GM19467 (cell line): ENCODE measurements at regions not wholly inside any gene's neighbourhood (a gene's known extent, or its start where the extent isn't known, plus 50 kb on each side); places are given as distances from the start of the nearest gene placed in this dataset.

ENCODE experiments used
- ATAC-seq: cut with Tn5 transposase; IDR thresholded peaks from one replicate; pipeline ENCODE4 v1.9.1; 2021; ENCODE audit warnings: mild to moderate bottlenecking, moderate library complexity; ENCODE audit not compliant: unreplicated experiment

- ATAC-seq = no peak
These were observed 55.1 kb upstream of the RGS4 start for GRCh38 chr1:163013826-163014600.

DNA sequence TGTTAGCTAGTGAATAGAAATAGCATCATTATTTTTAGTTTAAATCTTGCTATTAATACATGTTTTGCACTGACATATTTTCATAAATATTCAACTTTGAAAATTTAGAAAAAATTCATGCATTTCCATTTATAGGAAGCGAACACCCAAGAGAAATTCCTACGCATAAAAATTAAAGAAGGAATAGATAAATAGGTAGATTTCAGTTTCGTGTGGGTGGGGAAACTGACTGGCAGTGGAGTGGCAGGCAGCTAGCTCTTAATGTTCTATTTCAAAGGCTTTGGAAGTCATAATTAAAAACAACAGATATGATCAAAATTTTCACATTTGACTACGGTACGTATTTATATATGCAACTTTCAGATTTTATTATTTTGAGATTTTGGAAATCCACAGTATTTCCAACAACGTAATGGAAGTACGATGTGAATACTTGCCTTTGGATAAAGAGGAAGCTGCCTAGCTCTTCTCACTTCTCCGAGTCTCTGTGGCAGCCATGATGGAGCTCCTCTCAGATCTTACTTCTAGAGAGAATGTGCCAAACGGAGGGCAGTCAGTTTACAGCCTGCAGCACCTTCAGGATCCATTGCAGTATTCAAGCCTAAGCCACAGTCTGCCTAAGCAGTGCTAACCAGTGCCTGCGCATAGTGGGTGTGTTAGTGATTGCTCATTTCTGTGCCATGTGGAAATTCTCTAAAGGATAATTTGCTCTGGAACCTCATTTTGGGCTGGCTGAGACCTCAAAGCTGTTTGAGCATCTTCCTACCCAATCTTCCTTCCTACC, 62.9 kb upstream of the RGS4 start:
- ATAC-seq = no peak

DNA sequence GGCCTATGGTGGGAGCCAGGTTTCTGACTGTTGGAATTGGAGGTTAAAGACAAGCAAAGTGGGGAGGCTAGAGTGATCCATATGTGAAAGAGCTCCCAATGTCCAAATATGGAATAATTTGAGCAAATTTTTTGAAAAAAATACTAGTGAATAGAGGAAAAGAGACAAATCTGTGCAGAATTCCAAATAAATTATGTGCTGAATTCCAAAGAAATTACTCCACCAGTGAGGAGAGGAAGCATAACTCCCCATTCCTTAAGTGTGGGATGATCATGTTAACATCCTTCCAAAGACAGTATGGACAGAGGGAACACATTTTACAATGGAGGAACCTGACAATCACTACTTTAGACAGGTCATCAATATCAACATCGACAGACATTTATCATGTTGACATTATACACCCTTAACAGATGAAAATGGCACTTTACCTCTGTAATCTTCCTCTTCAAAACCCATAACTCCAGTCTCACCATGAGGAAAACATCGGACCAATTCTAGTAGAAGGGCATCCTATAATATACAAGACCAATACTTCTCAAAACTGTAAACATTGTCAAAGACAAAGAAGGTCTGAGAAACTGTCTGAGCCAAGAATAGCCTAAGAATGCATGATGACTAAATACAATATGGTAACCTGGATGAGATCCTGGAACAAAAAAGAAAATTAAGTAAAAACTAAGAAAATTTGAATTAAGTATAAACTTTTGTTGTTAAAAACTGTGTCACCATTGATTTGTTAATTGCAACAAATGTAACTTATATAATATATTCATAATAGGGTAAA, 71.5 kb upstream of the RGS4 start:
- no peak for ATAC-seq

DNA sequence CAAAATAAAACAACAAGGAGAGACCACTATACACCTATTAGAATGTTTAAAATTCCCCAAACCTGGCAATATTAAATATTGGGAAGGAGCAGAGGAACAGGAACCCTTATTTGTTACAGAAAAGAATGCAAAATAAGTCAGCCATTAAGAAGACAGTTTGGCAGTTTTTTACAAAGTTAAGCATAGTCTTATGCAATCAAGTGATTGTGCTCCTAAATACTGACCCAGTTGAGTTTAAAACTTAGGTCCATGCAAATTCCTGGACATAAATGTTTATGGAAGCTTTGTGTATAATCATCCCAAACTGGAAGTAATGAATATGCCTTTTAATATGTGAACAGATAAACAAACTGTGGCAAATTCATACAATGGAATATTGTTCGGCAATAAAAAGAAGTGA, 72.9 kb upstream of the RGS4 start:
- ATAC-seq = no peak

DNA sequence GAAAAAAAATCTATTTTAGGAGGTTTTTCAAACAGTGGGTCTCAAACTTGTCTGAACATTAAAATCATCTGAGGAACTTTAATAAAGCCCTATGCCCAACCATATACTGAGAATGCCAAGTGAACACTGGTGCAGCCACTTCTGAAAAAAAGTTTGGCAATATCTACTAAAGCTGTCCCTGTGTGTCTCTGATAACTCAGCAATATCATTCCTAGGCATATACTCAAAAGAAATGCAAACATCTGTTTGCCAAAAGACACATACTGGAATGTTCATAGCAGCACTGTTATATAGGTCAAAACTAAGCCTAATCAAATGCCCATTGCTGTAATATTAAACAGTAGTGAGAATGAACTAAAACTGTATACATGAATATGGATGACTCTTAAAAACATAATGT, 74.2 kb upstream of the RGS4 start:
- ATAC-seq = no peak

- ATAC-seq = no peak
These were observed 75.3 kb upstream of the RGS4 start for GRCh38 chr1:162993846-162994245.

- no peak for ATAC-seq
These were observed 76.2 kb upstream of the RGS4 start for GRCh38 chr1:162992945-162993344.

DNA sequence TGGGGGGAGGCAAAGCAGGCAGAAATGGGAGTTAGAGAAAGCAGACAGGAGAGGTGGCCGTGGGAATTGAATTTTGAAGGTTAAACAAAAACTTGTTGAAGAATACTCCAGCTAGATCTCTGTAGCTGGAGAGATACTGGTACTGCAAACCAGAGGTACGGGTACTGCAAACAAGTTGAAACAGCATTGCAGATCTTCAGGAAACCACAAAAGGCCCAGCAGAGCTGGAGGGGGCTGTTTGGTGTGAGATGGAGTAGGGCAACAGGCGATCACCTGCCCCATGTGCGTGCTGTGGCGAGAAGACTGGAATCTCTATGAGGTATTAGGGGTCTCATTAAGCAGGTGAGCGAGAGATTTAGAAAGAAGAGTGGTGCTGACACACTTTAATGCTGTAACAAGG, 77.7 kb upstream of the RGS4 start:
- ATAC-seq = no peak

DNA sequence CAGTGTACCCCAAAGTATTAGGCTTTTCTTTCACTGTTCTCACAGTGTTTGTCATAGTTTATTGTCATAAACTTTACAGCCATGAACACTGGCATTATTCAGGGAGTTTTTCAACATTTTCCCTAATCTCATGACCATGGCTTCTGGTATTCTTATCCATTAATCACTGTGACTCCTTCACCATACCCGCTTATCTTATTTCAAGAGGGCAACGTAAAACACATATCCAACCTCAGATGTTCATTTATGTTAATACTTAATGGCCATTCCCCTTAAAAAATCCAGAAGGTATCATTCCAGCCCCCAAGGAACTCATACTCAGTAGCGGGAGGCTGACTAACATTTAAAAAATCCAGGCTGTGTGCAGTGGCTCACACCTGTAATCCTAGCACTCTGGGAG, 78.5 kb upstream of the RGS4 start:
- no peak for ATAC-seq

- no peak for ATAC-seq
These were observed 80.3 kb upstream of the RGS4 start for GRCh38 chr1:162988869-162989268.

DNA sequence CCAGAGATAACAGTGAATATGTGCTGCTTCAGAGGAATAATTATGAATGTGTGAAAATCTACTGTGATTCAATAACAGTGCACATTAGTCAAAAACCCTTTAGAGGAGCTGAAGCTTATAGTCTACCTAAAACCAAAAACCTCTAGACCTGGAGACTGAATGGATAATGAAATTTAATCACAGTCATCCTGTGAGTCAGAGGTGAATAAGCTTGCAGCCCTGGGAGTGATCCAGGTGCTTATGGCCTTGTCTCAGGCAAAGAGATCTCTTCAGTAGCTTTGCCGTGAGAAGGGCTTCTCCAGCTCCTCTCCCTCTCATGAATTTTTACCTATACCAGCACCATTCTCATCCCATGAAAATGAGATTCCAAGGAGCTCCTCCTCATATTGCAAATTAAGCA, 81.3 kb upstream of the RGS4 start:
- ATAC-seq = no peak

- ATAC-seq = no peak
These were observed 83.2 kb upstream of the RGS4 start for GRCh38 chr1:162985816-162986435.

- ATAC-seq = no peak
These were observed 84.5 kb upstream of the RGS4 start for GRCh38 chr1:162984699-162985098.

GRCh38 chr1:162983671-162984425, 85.3 kb upstream of the RGS4 start:
- ATAC-seq = no peak

GRCh38 chr1:162982364-162982763, 86.8 kb upstream of the RGS4 start:
- no peak for ATAC-seq

- no peak for ATAC-seq
These were observed 91.1 kb upstream of the RGS4 start for GRCh38 chr1:162977944-162978568.

DNA sequence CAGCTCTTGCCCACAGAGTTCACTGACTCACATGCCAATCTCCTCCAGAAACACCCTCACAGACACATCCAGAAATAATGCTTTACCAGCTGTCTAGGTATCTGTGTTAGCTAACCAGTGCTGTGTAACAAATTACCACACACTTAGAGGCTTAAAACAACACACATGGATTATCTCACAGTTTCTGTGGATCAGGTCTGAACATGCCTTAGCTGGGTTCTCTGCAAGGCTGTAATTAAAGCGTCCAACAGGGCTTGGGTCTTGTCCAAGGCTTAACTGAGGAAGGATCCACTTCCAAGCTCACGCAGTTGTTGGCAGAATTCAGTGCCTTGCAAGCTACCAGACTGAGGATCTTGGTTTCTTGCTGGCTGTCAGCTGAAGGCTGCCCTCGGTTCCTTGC, 92.5 kb upstream of the RGS4 start:
- ATAC-seq = no peak

DNA sequence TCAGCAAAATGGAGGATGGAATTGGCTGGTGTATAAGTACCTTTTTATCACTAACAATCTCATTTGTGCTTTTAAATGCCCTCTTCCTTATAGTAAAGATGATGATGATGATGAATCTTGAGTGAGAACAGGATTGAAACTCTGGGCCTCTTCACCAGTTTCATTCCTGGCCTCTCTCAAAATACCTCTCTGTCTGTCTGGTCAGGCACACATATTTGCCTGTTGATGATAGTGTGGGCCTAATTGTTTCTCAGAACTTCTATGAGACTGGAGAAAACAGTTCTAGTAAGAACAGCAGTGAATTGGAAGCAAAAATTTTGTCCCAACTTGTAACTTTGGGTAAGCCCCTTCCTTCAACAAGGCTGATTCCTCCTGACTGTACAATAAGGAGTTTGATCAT, 94.4 kb upstream of the RGS4 start:
- no peak for ATAC-seq

DNA sequence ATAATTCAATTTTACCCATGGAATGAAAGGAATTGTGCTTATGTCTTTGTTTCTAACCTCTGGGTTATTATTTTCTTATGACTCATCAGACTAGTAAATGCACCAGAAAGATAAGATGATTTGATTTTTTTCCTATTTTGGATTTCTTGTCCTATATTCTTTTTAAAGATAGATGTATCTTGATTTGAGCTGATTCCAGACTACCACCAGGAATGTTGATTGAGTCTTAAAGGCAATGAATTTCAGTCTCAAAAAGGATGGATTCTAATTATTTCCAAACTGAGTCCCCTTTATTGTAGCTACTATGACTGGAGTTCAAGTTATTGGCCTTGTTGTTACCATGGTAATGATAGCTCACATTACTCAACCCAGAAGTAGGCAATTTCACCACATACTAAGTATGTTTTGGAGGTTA, 95.8 kb upstream of the RGS4 start:
- ATAC-seq = no peak

DNA sequence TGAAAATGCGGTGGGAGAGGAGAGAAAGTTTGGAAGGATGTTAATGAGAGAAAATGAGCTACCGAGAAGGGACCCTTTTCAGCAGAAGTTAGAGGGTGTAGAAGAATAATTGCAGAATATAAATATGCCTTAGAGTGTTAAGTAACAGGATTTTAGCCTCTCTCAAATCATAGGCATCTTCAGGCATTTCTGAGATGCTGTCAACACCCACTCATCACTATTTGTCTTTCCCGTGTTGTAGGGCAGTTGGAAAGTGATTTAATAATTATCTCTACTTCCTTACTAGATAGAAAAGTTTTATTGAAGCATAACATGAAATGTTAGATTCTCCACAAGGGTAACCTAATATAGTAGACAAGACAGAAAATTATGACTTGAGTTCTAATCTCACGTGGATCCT, 96.4 kb upstream of the RGS4 start:
- no peak for ATAC-seq
